ENCODE measurements at regions not wholly inside any gene's neighbourhood (a gene's known extent, or its start where the extent isn't known, plus 50 kb on each side); places are given as distances from the start of the nearest gene placed in this dataset.
"Not testable (repeated sequence)": the region's sequence is repeated elsewhere in the genome, so short reads cannot be mapped to it uniquely, and the experiment has no call there.

GRCh38 chr6:134750669-134751068, 199.2 kb downstream of the ALDH8A1 start:
- Histone ChIP-seq H3K4me1 (ENCODE audit: control insufficient read depth in 1 of 2, insufficient read depth in 1 of 2, low read depth in 1 of 2, low read length in 1 of 2) (no peaks in the 10 kb centered on the region), H3K36me3 (no peaks in the 10 kb centered on the region), H3K27ac (no peak overlapping the region), H3K4me3 (ENCODE audit: low read depth in 1 of 2, low read length in 1 of 2) (no peak overlapping the region), H3K27me3 (peaks cover 29% of the 10 kb centered on the region), H3K9me3 (no peaks in the 10 kb centered on the region)
- no peak for TF ChIP-seq CTCF (IDR thresholded peaks at IDR 0.05)

- H3K27me3 ChIP-seq, result peaks cover 43% of the 10 kb centered on the region
- no peak overlapping the region for H3K27ac ChIP-seq
- no peak overlapping the region for H3K4me3 ChIP-seq (ENCODE audit: low read depth in 1 of 2, low read length in 1 of 2)
- no peaks in the 10 kb centered on the region for H3K9me3 ChIP-seq
- H3K36me3 ChIP-seq, result no peaks in the 10 kb centered on the region
- H3K4me1 ChIP-seq (ENCODE audit: control insufficient read depth in 1 of 2, insufficient read depth in 1 of 2, low read depth in 1 of 2, low read length in 1 of 2), result no peaks in the 10 kb centered on the region
- TF ChIP-seq CTCF (IDR thresholded peaks at IDR 0.05), result no peak
These were observed 201.4 kb downstream of the ALDH8A1 start for GRCh38 chr6:134748484-134748883.

- H3K27me3 ChIP-seq, result peaks cover 43% of the 10 kb centered on the region
- H3K36me3 ChIP-seq; H3K27ac ChIP-seq; H3K4me3 ChIP-seq (ENCODE audit: low read depth in 1 of 2, low read length in 1 of 2); H3K9me3 ChIP-seq; H3K4me1 ChIP-seq (ENCODE audit: control insufficient read depth in 1 of 2, insufficient read depth in 1 of 2, low read depth in 1 of 2, low read length in 1 of 2): not testable (repeated sequence)
These were observed 202.7 kb downstream of the ALDH8A1 start for GRCh38 chr6:134747197-134747596.

DNA sequence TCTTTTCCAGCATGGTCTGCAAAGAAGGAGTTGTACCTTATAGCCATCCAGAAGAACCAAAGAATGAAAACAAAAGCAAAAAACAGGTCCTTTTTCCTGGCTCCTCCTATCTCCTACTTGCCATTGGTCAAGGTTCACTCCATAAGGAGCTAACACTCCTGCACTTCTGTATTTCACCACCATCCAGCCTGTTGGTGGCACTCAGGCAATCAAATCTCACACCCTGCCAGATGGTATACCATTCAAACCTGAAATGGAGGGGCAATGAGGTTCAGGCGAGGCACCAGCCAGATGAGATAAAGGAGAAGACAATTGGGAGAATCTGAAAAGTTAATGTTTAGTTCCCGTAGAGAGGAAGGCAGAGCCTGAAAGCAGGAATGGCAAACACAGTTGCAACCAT, 203.8 kb downstream of the ALDH8A1 start:
- H3K4me1 ChIP-seq (ENCODE audit: control insufficient read depth in 1 of 2, insufficient read depth in 1 of 2, low read depth in 1 of 2, low read length in 1 of 2), result peaks cover 2 to 3% of the 10 kb centered on the region in 2 experiments
- no peak overlapping the region for H3K27ac ChIP-seq
- H3K36me3 ChIP-seq, result no peaks in the 10 kb centered on the region
- H3K4me3 ChIP-seq (ENCODE audit: low read depth in 1 of 2, low read length in 1 of 2), result no peak overlapping the region
- H3K27me3 ChIP-seq, result peaks cover 43% of the 10 kb centered on the region
- no peak for TF ChIP-seq CTCF (IDR thresholded peaks at IDR 0.05)
- no peaks in the 10 kb centered on the region for H3K9me3 ChIP-seq

- H3K9me3 ChIP-seq, H3K36me3 ChIP-seq: not testable (repeated sequence)
These were observed 204.7 kb downstream of the ALDH8A1 start for GRCh38 chr6:134745192-134745591.

DNA sequence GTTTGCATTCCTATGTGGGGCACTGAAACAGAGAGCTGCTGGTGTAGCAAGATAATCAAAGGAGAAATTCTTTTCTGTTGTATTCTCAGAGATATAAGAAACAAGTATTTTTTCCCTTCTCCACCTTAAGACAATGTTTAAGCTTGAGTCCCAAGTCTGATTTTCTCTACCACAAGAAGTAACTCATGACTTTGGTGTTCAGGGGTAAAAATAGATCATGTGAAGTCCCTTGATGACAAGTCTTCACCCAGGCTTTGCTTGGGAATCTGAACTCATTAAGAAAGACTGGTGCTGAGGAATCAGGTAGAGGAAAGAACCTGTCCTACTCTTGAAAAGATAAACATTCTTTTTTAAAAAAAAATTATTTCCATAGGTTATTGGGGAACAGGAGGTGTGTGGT, 205.6 kb downstream of the ALDH8A1 start:
- no peak overlapping the region for H3K27ac ChIP-seq
- H3K27me3 ChIP-seq, result peaks cover 43% of the 10 kb centered on the region
- H3K4me3 ChIP-seq (ENCODE audit: low read depth in 1 of 2, low read length in 1 of 2), result no peak overlapping the region
- no peaks in the 10 kb centered on the region for H3K36me3 ChIP-seq
- peaks cover 20 to 22% of the 10 kb centered on the region in 2 experiments for H3K4me1 ChIP-seq (ENCODE audit: control insufficient read depth in 1 of 2, insufficient read depth in 1 of 2, low read depth in 1 of 2, low read length in 1 of 2)
- TF ChIP-seq CTCF (IDR thresholded peaks at IDR 0.05), result no peak
- no peaks in the 10 kb centered on the region for H3K9me3 ChIP-seq

More at GRCh38 chr6:134745192-134745591, 204.7 kb downstream of the ALDH8A1 start:
- H3K4me3 ChIP-seq (ENCODE audit: low read depth in 1 of 2, low read length in 1 of 2); H3K27ac ChIP-seq: not testable (repeated sequence)
- H3K27me3 ChIP-seq, result peaks cover 43% of the 10 kb centered on the region
- H3K4me1 ChIP-seq (ENCODE audit: control insufficient read depth in 1 of 2, insufficient read depth in 1 of 2, low read depth in 1 of 2, low read length in 1 of 2), result peaks cover 12 to 13% of the 10 kb centered on the region in 2 experiments

GRCh38 chr6:134741200-134741536, 208.7 kb downstream of the ALDH8A1 start:
- TF ChIP-seq CTCF (IDR thresholded peaks at IDR 0.05), result no peak
- H3K4me1 ChIP-seq (ENCODE audit: control insufficient read depth in 1 of 2, insufficient read depth in 1 of 2, low read depth in 1 of 2, low read length in 1 of 2), result peaks cover 37% of the 10 kb centered on the region in 2 experiments
- no peaks in the 10 kb centered on the region for H3K9me3 ChIP-seq
- H3K4me3 ChIP-seq (ENCODE audit: low read depth in 1 of 2, low read length in 1 of 2), result no peak overlapping the region
- no peaks in the 10 kb centered on the region for H3K36me3 ChIP-seq
- peak overlapping the region; percentile 76 for H3K27ac ChIP-seq
- H3K27me3 ChIP-seq, result peaks cover 34% of the 10 kb centered on the region
